Trophoblast cell (in vitro differentiated cells and primary cell): ENCODE measurements at regions not wholly inside any gene's neighbourhood (a gene's known extent, or its start where the extent isn't known, plus 50 kb on each side); places are given as distances from the start of the nearest gene placed in this dataset.

Experiments used
- DNase-seq, 2 donors: peaks; one replicate each; pipeline ENCODE4 v3.0.0-alpha.2; 2016
- H2AFZ ChIP-seq: 2 replicates; pipeline ENCODE4 v1.6.1; 2013; ENCODE audit warnings: low read length, moderate library complexity, mild to moderate bottlenecking; ENCODE audit not compliant: insufficient read depth, poor library complexity
- H2AK5ac ChIP-seq: 2 replicates; pipeline ENCODE4 v1.6.1; 2013; ENCODE audit warnings: mild to moderate bottlenecking, low read length
- H2BK120ac ChIP-seq: 2 replicates; pipeline ENCODE4 v1.6.1; 2013; ENCODE audit warnings: low read length, mild to moderate bottlenecking, moderate library complexity; ENCODE audit not compliant: insufficient read depth, poor library complexity
- H2BK12ac ChIP-seq: 2 replicates; pipeline ENCODE4 v1.6.1; 2013; ENCODE audit warnings: mild to moderate bottlenecking, low read length, moderate library complexity
- H2BK5ac ChIP-seq: 2 replicates; pipeline ENCODE4 v1.6.1; 2013; ENCODE audit warnings: low read length, low read depth, moderate library complexity, mild to moderate bottlenecking; ENCODE audit not compliant: poor library complexity
- H3K14ac ChIP-seq: 2 replicates; pipeline ENCODE4 v1.6.1; 2013; ENCODE audit warnings: mild to moderate bottlenecking, low read length
- H3K18ac ChIP-seq: 2 replicates; pipeline ENCODE4 v1.6.1; 2013; ENCODE audit warnings: mild to moderate bottlenecking, low read length
- H3K23ac ChIP-seq: 2 replicates; pipeline ENCODE4 v1.6.1; 2013; ENCODE audit warnings: low read length
- H3K27ac ChIP-seq: 2 replicates; pipeline ENCODE4 v1.5.1; 2013; ENCODE audit warnings: low read depth, mild to moderate bottlenecking, inconsistent platforms, low read length, moderate library complexity
- H3K27me3 ChIP-seq: 2 replicates; pipeline ENCODE4 v1.6.1; 2013; ENCODE audit warnings: inconsistent platforms, mild to moderate bottlenecking, low read length, moderate library complexity; ENCODE audit not compliant: insufficient read depth
- H3K36me3 ChIP-seq, 2 experiments: 1 replicate in 1 of 2; 2 replicates in 1 of 2; pipeline ENCODE4 v1.6.1; 2013; ENCODE audit warnings: low read length in 2 of 2, mild to moderate bottlenecking in 2 of 2, moderate library complexity in 1 of 2; ENCODE audit not compliant: insufficient read depth in 2 of 2, control insufficient read depth in 1 of 2
- H3K4ac ChIP-seq: 2 replicates; pipeline ENCODE4 v1.6.1; 2013; ENCODE audit warnings: low read depth, mild to moderate bottlenecking, low read length, moderate library complexity
- H3K4me1 ChIP-seq, 2 experiments: 1 replicate in 1 of 2; 2 replicates in 1 of 2; pipeline ENCODE4 v1.6.1; 2013; ENCODE audit warnings: low read length in 2 of 2, mild to moderate bottlenecking in 2 of 2, moderate library complexity in 1 of 2; ENCODE audit not compliant: insufficient read depth in 2 of 2, control insufficient read depth in 1 of 2
- H3K4me2 ChIP-seq: 2 replicates; pipeline ENCODE4 v1.6.1; 2013; ENCODE audit warnings: inconsistent platforms, mild to moderate bottlenecking, low read length, moderate library complexity
- H3K4me3 ChIP-seq: 2 replicates; pipeline ENCODE4 v1.5.1; 2013; ENCODE audit warnings: mild to moderate bottlenecking, low read depth, low read length, inconsistent platforms
- H3K79me1 ChIP-seq: one replicate; pipeline ENCODE4 v1.6.1; 2013; ENCODE audit warnings: low read length
- H3K79me2 ChIP-seq: 2 replicates; pipeline ENCODE4 v1.6.1; 2013; ENCODE audit warnings: low read length, mild to moderate bottlenecking; ENCODE audit not compliant: control insufficient read depth, insufficient read depth, poor library complexity
- H3K9ac ChIP-seq: 2 replicates; pipeline ENCODE4 v1.6.1; 2013; ENCODE audit warnings: mild to moderate bottlenecking, low read length
- H3K9me3 ChIP-seq: 2 replicates; pipeline ENCODE4 v1.6.1; 2013; ENCODE audit warnings: low read depth, mild to moderate bottlenecking, control low read depth, inconsistent platforms, low read length; ENCODE audit not compliant: insufficient read depth
- H4K12ac ChIP-seq: 2 replicates; pipeline ENCODE4 v1.6.1; 2013; ENCODE audit warnings: low read depth, mild to moderate bottlenecking, low read length, moderate library complexity
- H4K8ac ChIP-seq: 2 replicates; pipeline ENCODE4 v1.6.1; 2013; ENCODE audit warnings: low read depth, mild to moderate bottlenecking, low read length, moderate library complexity
- H4K91ac ChIP-seq: one replicate; pipeline ENCODE4 v1.6.1; 2013; ENCODE audit warnings: low read depth, mild to moderate bottlenecking, low read length, moderate library complexity
- WGBS: extraction: QIAGEN DNeasy Blood & Tissue Kit; methylation state at CpG from one replicate; pipeline ENCODE4 v1.1.7; 2013; ENCODE audit warnings: missing lambda C conversion rate; ENCODE audit not compliant: insufficient read length, insufficient coverage; ENCODE audit errors: extremely low coverage; 5-methylcytosine and 5-hydroxymethylcytosine counted together

- no peak for DNase-seq
- H3K4ac ChIP-seq, result no peak overlapping the region
- no peaks in the 10 kb centered on the region for H3K27me3 ChIP-seq
- H3K23ac ChIP-seq, result no peak overlapping the region
- H4K91ac ChIP-seq, result no peak overlapping the region
- no peak overlapping the region for H2BK5ac ChIP-seq
- H4K12ac ChIP-seq, result no peak overlapping the region
- no peaks in the 10 kb centered on the region for H3K36me3 ChIP-seq
- H2BK12ac ChIP-seq, result no peak overlapping the region
- H3K9me3 ChIP-seq, result peaks cover 98% of the 10 kb centered on the region
- H3K14ac ChIP-seq, result no peak overlapping the region
- no CpG with 5 or more reads among the region's 20 CpGs for WGBS
- no peaks in the 10 kb centered on the region for H3K4me1 ChIP-seq
- no peak overlapping the region for H4K8ac ChIP-seq
- no peak overlapping the region for H3K4me3 ChIP-seq
- no peak overlapping the region for H2BK120ac ChIP-seq
- no peak overlapping the region for H3K27ac ChIP-seq
- no peak overlapping the region for H3K4me2 ChIP-seq
- H3K18ac ChIP-seq, result no peak overlapping the region
- H2AFZ ChIP-seq, result no peak overlapping the region
- H3K79me1 ChIP-seq, result no peaks in the 10 kb centered on the region
- no peaks in the 10 kb centered on the region for H3K79me2 ChIP-seq
- H3K9ac ChIP-seq, result no peak overlapping the region
- H2AK5ac ChIP-seq, result no peak overlapping the region
Observed at GRCh38 chr12:34396861-34397590, 374.7 kb downstream of the ALG10 start.

- DNase-seq, result no peak
- H3K9me3 ChIP-seq, result peaks cover 98% of the 10 kb centered on the region
- no peaks in the 10 kb centered on the region for H3K27me3 ChIP-seq
- H3K79me2 ChIP-seq, result no peaks in the 10 kb centered on the region
- no peak overlapping the region for H3K4me2 ChIP-seq
- no peaks in the 10 kb centered on the region for H3K4me1 ChIP-seq
- H3K4ac ChIP-seq, result no peak overlapping the region
- H4K91ac ChIP-seq, result no peak overlapping the region
- H4K8ac ChIP-seq, result no peak overlapping the region
- no peak overlapping the region for H3K27ac ChIP-seq
- no peak overlapping the region for H4K12ac ChIP-seq
- H3K4me3 ChIP-seq, result no peak overlapping the region
- H2BK5ac ChIP-seq, result no peak overlapping the region
- no peak overlapping the region for H2BK12ac ChIP-seq
- H3K23ac ChIP-seq, result no peak overlapping the region
- no peaks in the 10 kb centered on the region for H3K36me3 ChIP-seq
- no peak overlapping the region for H2AFZ ChIP-seq
- H3K79me1 ChIP-seq, result no peaks in the 10 kb centered on the region
- H3K18ac ChIP-seq, result no peak overlapping the region
- no CpG with 5 or more reads among the region's 22 CpGs for WGBS
- no peak overlapping the region for H3K14ac ChIP-seq
- no peak overlapping the region for H2AK5ac ChIP-seq
- H2BK120ac ChIP-seq, result no peak overlapping the region
- H3K9ac ChIP-seq, result no peak overlapping the region
Observed at GRCh38 chr12:34397591-34398365, 375.5 kb downstream of the ALG10 start.

GRCh38 chr12:34398366-34398705 lies 376.0 kb downstream of the ALG10 start:
- no peak for DNase-seq
- H2BK120ac ChIP-seq, result no peak overlapping the region
- no peak overlapping the region for H4K12ac ChIP-seq
- WGBS, result no CpG with 5 or more reads among the region's 16 CpGs
- H3K9ac ChIP-seq, result no peak overlapping the region
- H4K91ac ChIP-seq, result no peak overlapping the region
- H2AFZ ChIP-seq, result no peak overlapping the region
- no peak overlapping the region for H4K8ac ChIP-seq
- no peaks in the 10 kb centered on the region for H3K79me2 ChIP-seq
- peaks cover 98% of the 10 kb centered on the region for H3K9me3 ChIP-seq
- H3K14ac ChIP-seq, result no peak overlapping the region
- no peaks in the 10 kb centered on the region for H3K79me1 ChIP-seq
- H3K18ac ChIP-seq, result no peak overlapping the region
- no peaks in the 10 kb centered on the region for H3K27me3 ChIP-seq
- no peak overlapping the region for H3K4ac ChIP-seq
- no peak overlapping the region for H3K4me3 ChIP-seq
- no peaks in the 10 kb centered on the region for H3K36me3 ChIP-seq
- no peaks in the 10 kb centered on the region for H3K4me1 ChIP-seq
- H2BK12ac ChIP-seq, result no peak overlapping the region
- no peak overlapping the region for H3K27ac ChIP-seq
- no peak overlapping the region for H2BK5ac ChIP-seq
- no peak overlapping the region for H3K23ac ChIP-seq
- no peak overlapping the region for H3K4me2 ChIP-seq
- H2AK5ac ChIP-seq, result no peak overlapping the region

- WGBS, result no CpG with 5 or more reads among the region's 38 CpGs
- Histone ChIP-seq H4K8ac (no peak overlapping the region), H3K14ac (no peak overlapping the region), H2AK5ac (no peak overlapping the region), H3K4ac (no peak overlapping the region), H4K91ac (no peak overlapping the region), H3K23ac (no peak overlapping the region), H3K4me1 (no peaks in the 10 kb centered on the region), H2BK5ac (no peak overlapping the region), H3K18ac (no peak overlapping the region), H2BK120ac (no peak overlapping the region), H3K9ac (no peak overlapping the region), H3K4me2 (no peak overlapping the region), H2BK12ac (no peak overlapping the region), H2AFZ (no peak overlapping the region), H3K79me1 (no peaks in the 10 kb centered on the region), H3K36me3 (no peaks in the 10 kb centered on the region), H3K79me2 (no peaks in the 10 kb centered on the region), H3K27ac (no peak overlapping the region), H4K12ac (no peak overlapping the region), H3K4me3 (no peak overlapping the region), H3K9me3 (peaks cover 98% of the 10 kb centered on the region), H3K27me3 (no peaks in the 10 kb centered on the region)
- DNase-seq, result no peak
Observed at GRCh38 chr12:34398706-34399630, 376.7 kb downstream of the ALG10 start.
